DND-41 (cell line): ENCODE measurements at regions not wholly inside any gene's neighbourhood (a gene's known extent, or its start where the extent isn't known, plus 50 kb on each side); places are given as distances from the start of the nearest gene placed in this dataset.

Source experiments
- ATAC-seq: fragments of 200-7000 bp; cut with Tn5 transposase; 3 replicates; pipeline ENCODE4 v1.9.1; 2021; ENCODE audit warnings: low read depth; ENCODE audit not compliant: insufficient read depth
- DNase-seq: peaks from one replicate; pipeline ENCODE4 v3.0.0-alpha.2; 2020
- H2AFZ ChIP-seq: 2 replicates; pipeline ENCODE4 v1.6.0; 2012; ENCODE audit warnings: low read depth, low read length
- H3K27ac ChIP-seq: 2 replicates; pipeline ENCODE4 v1.5.1; 2012; ENCODE audit warnings: low read length, inconsistent platforms
- H3K27me3 ChIP-seq: fragments of 200-600 bp; sonication (generic); 2 replicates; pipeline ENCODE4 v1.6.0; 2012; ENCODE audit warnings: low read length, mild to moderate bottlenecking, inconsistent platforms; ENCODE audit not compliant: insufficient read depth, poor library complexity
- H3K36me3 ChIP-seq: 2 replicates; pipeline ENCODE4 v1.5.1; 2012; ENCODE audit warnings: low read length, inconsistent platforms; ENCODE audit not compliant: insufficient read depth
- H3K4me1 ChIP-seq: 2 replicates; pipeline ENCODE4 v1.5.1; 2012; ENCODE audit warnings: mild to moderate bottlenecking, low read length; ENCODE audit not compliant: insufficient read depth
- H3K4me2 ChIP-seq: 2 replicates; pipeline ENCODE4 v1.6.0; 2012; ENCODE audit warnings: mild to moderate bottlenecking, moderate library complexity, low read length, inconsistent platforms; ENCODE audit not compliant: insufficient read depth
- H3K4me3 ChIP-seq, 2 experiments: fragments of 200-600 bp in 1 of 2; shearing (Covaris generic) in 1 of 2; 2 replicates each; pipeline ENCODE4 v1.5.1; 2012 to 2016; ENCODE audit warnings: inconsistent platforms in 2 of 2, low read length in 2 of 2, mild to moderate bottlenecking in 2 of 2, low read depth in 1 of 2, moderate library complexity in 1 of 2
- H3K79me2 ChIP-seq: 2 replicates; pipeline ENCODE4 v1.6.0; 2012; ENCODE audit warnings: low read length, inconsistent platforms; ENCODE audit not compliant: insufficient read depth
- H3K9ac ChIP-seq: 2 replicates; pipeline ENCODE4 v1.6.0; 2012; ENCODE audit warnings: low read depth, mild to moderate bottlenecking, inconsistent platforms, low read length, moderate library complexity
- H3K9me3 ChIP-seq: 2 replicates; pipeline ENCODE4 v1.5.1; 2012; ENCODE audit warnings: low read length, moderate library complexity, mild to moderate bottlenecking, inconsistent platforms; ENCODE audit not compliant: insufficient read depth, severe bottlenecking
- H4K20me1 ChIP-seq: 2 replicates; pipeline ENCODE4 v1.6.0; 2012; ENCODE audit warnings: low read length; ENCODE audit not compliant: insufficient read depth
- CTCF ChIP-seq: IDR thresholded peaks from 2 replicates; pipeline ENCODE4 v1.5.1; 2012; ENCODE audit warnings: borderline replicate concordance, low read length, moderate library complexity, mild to moderate bottlenecking; ENCODE audit not compliant: poor library complexity, severe bottlenecking; ENCODE audit errors: extremely low read depth
- EZH2 ChIP-seq: IDR thresholded peaks from 3 replicates; pipeline ENCODE4 v1.6.1; 2012; ENCODE audit warnings: borderline replicate concordance, low read depth, mild to moderate bottlenecking, moderate library complexity, low read length, inconsistent platforms; ENCODE audit not compliant: severe bottlenecking

- Histone ChIP-seq H3K4me3 (no peak overlapping the region), H3K79me2 (no peaks in the 10 kb centered on the region), H4K20me1 (no peaks in the 10 kb centered on the region), H3K27ac (no peak overlapping the region), H3K9me3 (no peaks in the 10 kb centered on the region), H2AFZ (no peak overlapping the region), H3K9ac (no peak overlapping the region), H3K27me3 (no peaks in the 10 kb centered on the region), H3K4me2 (no peak overlapping the region), H3K36me3 (no peaks in the 10 kb centered on the region), H3K4me1 (peaks cover 18% of the 10 kb centered on the region)
- no peak for DNase-seq
- no peak for ATAC-seq
- TF ChIP-seq EZH2: no peak
- TF ChIP-seq CTCF: no peak
These were observed 114.4 kb upstream of the DIO2 start for GRCh38 chr14:80325688-80326087.

DNA sequence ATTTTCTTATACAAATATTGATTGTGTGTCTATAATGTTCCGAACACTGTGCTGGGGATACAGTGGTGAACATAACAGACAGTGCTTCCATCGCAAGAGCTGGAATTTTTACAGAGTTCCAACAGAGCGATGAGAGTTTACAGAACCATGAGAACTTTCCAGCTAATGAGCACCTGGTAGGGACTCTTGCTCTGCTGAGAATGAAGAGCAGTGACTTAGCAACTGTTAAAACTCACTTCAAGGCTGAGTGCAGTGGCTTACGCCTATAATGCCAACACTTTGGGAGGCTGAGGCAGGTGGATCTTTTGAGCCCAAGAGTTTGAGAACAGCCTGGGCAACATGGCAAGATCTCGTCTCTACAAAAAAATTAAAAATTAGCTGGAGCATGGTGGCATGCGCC lies 113.8 kb upstream of the DIO2 start:
- ATAC-seq (peak; percentile 62), DNase-seq (peak; percentile 8)
- Histone ChIP-seq H3K4me2 (no peak overlapping the region), H3K9me3 (no peaks in the 10 kb centered on the region), H3K27me3 (no peaks in the 10 kb centered on the region), H3K4me1 (peaks cover 18% of the 10 kb centered on the region), H4K20me1 (no peaks in the 10 kb centered on the region), H3K36me3 (no peaks in the 10 kb centered on the region), H3K79me2 (no peaks in the 10 kb centered on the region), H3K9ac (no peak overlapping the region), H3K27ac (no peak overlapping the region), H3K4me3 (no peak overlapping the region), H2AFZ (no peak overlapping the region)
- no peak for TF ChIP-seq CTCF
- no peak for TF ChIP-seq EZH2

DNA sequence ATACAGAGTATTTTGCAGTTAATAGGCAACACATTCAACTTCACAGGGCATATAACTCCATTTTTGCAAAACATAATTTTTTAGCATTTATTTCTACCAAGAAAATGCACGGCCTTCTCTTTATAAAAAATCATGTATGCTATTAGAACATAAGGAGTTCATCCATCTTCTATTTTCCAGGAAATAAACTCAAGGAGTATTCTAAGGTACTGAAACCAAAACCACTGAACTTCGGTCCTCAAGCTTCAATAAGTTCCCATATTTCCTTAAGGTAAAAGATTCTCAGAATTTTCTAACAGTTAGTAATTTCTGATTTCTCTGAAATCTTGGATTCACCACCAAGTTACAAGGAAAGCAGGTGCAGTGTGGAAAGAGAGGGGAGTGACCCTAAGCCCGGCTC lies 113.3 kb upstream of the DIO2 start:
- TF ChIP-seq CTCF: no peak
- TF ChIP-seq EZH2: no peak
- peak; percentile 55 for ATAC-seq

More for the DNA sequence above, 113.3 kb upstream of the DIO2 start:
- no peaks in the 10 kb centered on the region for H4K20me1 ChIP-seq
- H3K4me3 ChIP-seq: no peak overlapping the region
- H3K4me1 ChIP-seq: peaks cover 18% of the 10 kb centered on the region
- H3K36me3 ChIP-seq: no peaks in the 10 kb centered on the region
- no peaks in the 10 kb centered on the region for H3K79me2 ChIP-seq
- H3K4me2 ChIP-seq: no peak overlapping the region
- DNase-seq: no peak
- no peaks in the 10 kb centered on the region for H3K9me3 ChIP-seq
- no peaks in the 10 kb centered on the region for H3K27me3 ChIP-seq
- no peak overlapping the region for H2AFZ ChIP-seq
- no peak overlapping the region; the same call in 1 of the 2 replicates for H3K9ac ChIP-seq
- 0 out of 2 replicates have a peak overlapping the region, but pooled peaks have one; percentile 19 for H3K27ac ChIP-seq
